RPMI8226 (cell line): ENCODE measurements at regions not wholly inside any gene's neighbourhood (a gene's known extent, or its start where the extent isn't known, plus 50 kb on each side); places are given as distances from the start of the nearest gene placed in this dataset.
"Not testable (repeated sequence)": the region's sequence is repeated elsewhere in the genome, so short reads cannot be mapped to it uniquely, and the experiment has no call there.

ENCODE experiments used
- DNase-seq: peaks from one replicate; pipeline ENCODE4 v3.0.0-alpha.2; 2015

DNA sequence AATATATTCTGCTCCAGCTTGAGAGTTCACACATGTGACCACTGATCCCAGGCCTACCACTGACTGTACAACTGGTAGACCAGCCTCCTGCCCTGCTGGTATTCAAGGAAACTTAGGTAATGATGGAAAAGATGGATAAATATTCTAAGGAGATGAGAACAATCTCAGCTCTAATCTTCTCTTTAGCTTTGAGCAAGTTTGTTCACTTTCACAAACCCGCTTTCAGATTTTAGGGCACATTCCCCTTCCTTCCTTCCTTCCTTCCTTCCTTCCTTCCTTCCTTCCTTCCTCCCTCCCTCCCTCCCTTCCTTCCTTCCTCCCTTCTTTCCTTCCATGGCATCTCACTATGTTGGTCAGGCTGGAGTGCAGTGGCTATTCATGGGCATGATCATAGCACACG lies 88.2 kb upstream of the PHACTR1 start:
- DNase-seq: no peak

DNA sequence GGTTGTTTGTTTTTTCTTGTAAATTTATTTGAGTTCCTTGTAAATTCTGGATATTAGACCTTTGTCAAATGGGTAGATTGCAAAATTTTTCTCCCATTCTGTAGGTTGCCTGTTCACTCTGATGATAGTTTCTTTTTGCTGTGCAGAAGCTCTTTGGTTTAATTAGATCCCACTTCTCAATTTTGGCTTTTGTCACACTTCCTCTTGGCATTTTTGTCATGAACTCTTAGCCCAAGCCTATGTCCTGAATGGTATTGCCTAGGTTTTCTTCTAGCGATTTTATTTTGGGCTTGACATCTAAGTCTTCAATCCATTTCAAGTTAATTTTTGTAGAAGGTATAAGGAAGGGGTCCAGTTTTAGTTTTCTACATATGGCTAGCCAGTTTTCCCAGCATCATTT lies 82.8 kb upstream of the PHACTR1 start:
- not testable (repeated sequence) for DNase-seq

DNA sequence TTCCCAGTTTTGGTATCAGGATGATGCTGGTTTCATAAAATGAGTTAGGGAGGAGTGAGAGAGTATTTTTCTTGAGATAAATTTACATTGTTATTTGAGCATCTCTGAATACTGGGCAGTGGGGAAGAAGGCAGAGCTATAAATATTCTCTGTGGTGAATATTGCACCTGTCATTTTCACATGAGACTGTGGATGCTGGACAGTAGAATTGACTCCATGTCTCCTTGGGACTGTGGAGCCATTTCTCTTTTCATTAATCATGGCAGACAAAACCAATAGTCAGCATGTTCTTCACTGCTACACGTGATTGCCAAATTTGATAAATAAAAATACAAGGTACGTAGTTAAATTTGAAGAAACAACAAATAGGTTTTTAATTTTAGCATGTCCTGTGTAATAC lies 81.2 kb upstream of the PHACTR1 start:
- DNase-seq: no peak

DNA sequence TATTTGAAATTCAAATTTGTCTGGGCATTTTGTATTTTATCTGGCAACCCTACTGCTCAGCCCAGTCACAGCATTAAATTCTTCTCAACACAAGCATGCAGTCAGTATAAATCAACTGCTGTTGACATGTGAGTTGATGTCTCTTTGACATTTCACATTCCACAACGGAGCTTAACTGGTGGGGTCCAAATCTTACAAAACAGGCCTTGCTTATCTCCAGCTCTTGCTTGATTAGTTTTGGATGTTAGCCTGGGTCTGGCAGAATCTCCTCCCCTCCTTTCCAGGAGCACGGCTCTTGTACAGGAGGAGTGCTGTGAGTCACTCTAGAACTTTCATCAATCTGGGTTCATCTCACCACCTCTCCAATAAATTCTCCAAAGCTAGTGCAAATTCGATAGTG lies 80.8 kb upstream of the PHACTR1 start:
- DNase-seq: no peak

DNA sequence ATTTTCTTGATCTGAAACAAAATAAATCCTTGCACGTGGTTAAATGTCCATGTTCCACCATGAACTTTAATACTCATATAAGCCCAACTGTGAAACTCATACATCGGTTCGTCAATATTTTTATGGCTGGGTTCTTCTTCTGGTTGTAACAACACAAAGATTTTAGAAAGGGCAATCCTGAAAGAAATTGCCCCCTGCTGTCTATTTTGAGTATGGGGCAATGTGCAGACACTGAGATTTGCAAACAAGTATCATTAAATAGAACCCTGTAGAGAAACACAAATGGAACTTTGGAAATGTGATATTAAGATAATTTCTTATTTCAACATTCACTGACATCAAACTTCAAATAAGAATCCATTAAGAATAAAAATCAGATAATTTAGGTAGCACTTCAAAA lies 80.2 kb upstream of the PHACTR1 start:
- no peak for DNase-seq

DNA sequence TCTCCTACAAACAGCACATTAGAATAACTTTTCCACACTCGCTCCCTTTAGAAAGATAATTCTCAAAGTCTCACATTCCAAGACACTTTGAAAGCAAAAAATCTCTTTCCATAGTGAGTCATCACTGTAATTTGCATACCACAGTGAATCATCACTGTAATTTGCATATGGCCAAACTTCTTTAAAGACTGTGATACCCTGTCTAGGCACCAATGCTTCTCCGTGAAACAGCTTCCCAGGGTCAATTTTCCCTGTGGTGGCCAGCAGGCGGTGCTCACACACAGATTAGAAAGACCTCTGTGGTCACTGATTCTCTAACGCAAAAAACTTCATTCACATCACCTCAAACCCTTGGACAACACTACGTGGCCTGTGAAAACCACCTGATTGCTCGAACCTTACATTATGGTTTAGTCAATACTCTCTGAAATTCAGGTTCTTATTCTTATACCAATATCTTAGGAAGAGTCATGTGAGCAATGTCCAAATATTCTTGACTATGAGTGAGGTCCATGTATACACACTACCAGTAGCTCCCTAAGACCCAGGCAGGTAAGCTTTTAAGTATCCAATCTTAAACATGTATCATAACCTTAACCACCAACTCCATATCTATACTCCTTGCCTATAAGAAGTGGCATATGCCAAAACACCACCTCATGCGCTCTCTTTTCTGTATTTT lies 78.5 kb upstream of the PHACTR1 start:
- peak; percentile 53 for DNase-seq

DNA sequence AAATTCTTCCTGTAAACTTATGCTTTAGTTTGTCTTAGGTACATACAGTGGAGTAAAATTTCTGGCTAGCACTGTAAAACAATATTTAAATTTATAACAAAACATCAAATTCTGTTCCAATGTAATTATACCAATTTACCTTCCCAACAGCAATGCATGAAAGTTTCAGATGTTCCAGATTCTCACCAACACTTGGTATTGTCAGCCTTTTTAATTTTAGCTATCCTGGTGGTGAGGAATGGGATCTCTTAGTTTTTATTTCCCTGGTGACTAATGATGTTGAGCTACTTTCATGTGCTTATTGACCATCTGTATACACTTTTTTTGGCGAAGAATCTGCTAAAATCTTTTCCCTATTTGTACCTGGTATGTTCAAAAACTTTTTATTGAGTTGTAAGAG lies 76.1 kb upstream of the PHACTR1 start:
- no peak for DNase-seq

DNA sequence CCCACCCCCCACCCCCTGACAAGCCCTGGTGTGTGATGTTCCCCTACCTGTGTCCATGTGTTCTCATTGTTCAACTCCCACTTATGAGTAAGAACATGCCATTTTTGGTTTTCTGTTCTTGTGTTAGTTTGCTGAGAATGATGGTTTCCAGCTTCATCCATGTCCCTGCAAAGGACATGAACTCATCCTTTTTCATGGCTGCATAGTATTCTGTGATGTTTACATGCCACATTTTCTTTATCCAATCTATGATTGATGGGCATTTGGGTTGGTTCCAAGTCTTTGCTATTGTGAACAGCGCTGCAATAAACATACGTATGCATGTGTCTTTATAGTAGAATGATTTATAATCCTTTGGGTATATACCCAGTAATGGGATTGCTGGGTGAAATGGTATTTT lies 74.8 kb upstream of the PHACTR1 start:
- not testable (repeated sequence) for DNase-seq

DNA sequence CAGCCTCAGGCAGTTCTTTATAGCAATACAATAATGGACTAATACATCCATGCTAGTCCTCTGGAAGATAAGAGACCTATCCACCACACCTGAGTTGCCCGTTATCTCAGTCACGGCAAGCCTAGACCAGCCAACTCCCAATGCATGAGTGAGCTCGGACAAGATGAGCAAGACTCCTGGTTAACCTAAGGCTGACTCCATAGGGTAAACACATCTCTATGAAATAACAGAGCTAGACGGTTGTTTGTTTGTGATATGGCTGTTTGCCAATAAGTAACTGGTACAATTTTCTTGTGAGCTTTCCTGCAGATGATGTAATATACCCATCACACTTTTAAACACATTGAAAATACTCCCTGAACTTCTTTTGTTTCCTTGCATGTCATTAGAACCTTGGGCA lies 70.6 kb upstream of the PHACTR1 start:
- no peak for DNase-seq

DNA sequence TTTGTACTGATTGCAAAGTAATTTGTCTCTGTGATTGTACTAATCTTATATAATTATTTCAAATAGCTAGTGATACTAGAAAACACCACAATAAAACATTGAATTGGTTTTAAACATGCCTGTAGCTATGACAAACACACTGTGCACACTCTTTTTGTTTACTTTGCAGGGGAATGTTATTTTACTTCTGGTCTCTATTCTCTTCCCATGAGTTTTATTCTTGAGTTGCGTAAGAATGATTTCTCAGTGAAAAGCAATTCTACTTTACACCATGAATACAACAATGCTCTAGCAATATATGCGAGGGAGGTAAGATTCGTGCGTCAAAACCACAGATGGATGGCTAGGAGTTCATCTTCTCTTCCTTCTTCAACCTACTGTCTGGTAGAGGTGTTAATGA lies 68.4 kb upstream of the PHACTR1 start:
- DNase-seq: no peak

DNA sequence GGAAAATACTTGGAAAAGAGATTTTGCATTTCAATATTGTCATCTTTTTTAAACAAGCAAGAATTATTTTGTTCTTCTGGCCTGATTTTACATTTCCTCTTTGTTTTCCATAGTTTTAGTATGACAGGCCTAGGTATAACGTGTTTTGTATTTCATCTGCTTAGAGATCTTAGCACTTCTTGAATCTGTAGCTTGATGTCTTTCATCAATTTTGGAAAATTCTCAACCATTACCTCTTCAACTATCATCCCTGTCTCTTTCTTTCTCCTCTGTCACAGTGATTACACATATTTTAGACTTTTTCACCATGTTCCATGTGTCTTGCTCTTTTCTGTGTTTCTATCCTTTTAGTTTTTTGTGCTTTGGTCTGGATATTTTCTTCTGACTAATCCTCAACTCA lies 67.2 kb upstream of the PHACTR1 start:
- no peak for DNase-seq

DNA sequence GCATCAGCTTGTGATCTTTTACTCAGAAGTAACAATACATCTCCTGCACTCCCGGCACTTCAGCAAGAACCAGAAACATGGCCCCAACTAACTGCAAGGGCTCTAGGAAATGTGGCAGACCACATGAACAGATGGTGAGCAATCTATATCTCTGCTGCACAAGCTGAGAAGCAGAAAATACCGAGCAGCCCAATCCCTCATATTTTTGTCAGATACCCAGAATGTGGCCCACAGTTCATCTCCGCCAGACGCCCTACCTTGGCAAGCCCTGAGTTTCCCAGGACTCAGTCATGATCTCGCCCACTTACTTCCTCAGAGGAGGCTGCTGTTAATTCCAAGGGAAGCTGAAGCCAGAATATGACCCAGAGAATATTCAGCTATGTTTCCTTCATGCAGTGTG lies 63.1 kb upstream of the PHACTR1 start:
- no peak for DNase-seq

DNA sequence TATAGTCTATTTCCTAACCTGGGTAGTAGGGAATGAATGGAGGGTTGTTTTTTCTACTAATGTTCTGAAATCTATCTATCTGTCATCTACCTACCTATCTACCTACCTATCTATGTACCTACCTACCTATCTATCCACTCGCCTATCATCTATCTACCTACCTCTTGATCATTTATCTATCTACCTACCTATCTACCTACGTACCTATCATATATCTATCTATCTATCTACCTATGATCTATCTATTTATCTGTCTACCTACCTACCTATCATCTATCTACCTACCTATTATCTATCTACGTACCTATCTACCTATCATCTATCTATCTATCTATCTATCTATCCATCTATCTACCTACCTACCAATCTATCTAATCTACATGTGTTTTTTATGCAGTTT lies 62.5 kb upstream of the PHACTR1 start:
- DNase-seq: no peak

DNA sequence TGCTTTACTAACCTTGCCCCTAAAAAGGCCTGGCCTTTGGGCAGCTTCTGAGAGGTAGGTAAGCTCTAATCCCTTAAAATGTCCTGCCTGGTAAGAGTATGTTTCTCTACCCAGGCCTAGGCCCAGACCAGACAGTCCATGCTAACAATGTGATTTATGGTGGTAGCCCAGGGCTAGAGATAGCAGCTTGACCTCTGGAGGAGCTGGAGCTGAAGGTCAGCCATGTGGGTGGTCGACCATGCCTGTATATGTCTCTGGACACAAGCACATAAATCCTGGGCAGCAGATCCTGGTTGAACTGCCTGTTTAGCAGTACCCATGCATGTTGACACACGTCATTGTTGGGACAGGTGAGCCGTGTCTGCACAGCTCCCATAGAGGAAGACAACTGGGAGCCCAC lies 62.1 kb upstream of the PHACTR1 start:
- no peak for DNase-seq

DNA sequence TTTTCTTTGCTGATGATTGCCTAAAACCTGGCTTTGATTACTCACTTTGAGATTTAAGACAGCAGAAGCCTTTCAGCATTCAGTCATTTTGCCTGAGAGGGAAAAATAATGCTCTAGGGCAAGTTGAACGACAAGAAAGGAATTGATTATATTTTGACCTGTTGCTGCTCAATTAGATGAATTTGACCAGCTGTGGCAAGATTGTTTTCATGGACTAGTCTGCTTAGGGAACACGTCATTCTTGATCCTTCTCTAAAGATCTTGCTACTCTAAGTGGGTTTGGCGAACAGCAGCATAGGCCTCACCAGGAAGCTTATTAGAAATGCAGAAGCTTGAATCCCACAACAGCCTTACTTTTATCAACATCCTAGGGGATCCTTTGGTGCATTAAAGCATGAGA lies 59.7 kb upstream of the PHACTR1 start:
- no peak for DNase-seq

DNA sequence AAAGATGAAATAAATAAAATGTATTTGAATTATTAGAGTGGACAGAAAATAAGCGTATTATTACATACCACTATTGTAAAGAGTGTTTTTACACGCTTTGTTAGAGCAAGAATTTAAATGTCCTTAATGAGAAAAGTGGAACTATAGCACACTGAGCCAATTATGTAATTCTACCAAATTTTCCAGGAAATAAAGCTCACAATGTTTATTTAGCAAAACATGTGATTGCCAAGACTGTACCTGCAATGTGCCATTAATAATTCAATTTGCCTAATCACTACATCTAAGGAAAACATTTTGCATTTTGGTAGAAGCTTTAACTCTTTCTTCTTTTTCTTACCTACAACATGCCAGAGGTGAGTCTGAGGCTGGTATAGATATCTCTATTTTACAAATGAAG lies 58.7 kb upstream of the PHACTR1 start:
- no peak for DNase-seq

DNA sequence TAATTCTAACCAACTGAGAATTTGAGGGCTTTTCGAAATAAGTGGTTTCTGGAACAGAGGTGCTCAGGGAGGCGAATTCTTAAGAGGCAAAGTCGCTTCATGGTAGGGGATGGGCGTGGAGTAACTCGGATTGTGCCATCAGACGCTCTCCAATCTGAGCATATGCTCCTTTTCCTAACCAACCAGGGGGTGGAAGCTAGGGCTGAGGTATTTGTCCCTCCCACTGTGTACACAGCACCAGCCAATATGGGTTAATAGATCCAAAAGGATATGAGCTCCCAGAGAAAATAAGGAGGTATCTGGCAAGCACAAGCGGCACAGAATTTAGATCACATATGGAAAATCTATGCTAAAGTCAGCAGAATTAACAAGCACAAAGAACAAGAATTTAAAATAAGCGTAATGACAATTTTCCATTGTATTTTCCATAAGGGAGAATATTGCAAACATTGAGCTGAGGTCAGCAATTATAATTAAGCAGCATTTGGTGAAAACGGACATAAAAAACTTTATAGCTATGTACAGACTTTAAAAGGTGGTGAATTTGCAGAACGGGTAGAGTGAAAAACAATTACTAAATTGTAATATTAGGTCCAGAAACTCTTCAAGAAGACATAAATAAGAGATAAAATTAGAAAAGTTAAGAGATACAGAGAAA lies 55.0 kb upstream of the PHACTR1 start:
- DNase-seq: no peak
